ENCODE measurements at regions not wholly inside any gene's neighbourhood (a gene's known extent, or its start where the extent isn't known, plus 50 kb on each side); places are given as distances from the start of the nearest gene placed in this dataset.
"Not testable (repeated sequence)": the region's sequence is repeated elsewhere in the genome, so short reads cannot be mapped to it uniquely, and the experiment has no call there.

DNA sequence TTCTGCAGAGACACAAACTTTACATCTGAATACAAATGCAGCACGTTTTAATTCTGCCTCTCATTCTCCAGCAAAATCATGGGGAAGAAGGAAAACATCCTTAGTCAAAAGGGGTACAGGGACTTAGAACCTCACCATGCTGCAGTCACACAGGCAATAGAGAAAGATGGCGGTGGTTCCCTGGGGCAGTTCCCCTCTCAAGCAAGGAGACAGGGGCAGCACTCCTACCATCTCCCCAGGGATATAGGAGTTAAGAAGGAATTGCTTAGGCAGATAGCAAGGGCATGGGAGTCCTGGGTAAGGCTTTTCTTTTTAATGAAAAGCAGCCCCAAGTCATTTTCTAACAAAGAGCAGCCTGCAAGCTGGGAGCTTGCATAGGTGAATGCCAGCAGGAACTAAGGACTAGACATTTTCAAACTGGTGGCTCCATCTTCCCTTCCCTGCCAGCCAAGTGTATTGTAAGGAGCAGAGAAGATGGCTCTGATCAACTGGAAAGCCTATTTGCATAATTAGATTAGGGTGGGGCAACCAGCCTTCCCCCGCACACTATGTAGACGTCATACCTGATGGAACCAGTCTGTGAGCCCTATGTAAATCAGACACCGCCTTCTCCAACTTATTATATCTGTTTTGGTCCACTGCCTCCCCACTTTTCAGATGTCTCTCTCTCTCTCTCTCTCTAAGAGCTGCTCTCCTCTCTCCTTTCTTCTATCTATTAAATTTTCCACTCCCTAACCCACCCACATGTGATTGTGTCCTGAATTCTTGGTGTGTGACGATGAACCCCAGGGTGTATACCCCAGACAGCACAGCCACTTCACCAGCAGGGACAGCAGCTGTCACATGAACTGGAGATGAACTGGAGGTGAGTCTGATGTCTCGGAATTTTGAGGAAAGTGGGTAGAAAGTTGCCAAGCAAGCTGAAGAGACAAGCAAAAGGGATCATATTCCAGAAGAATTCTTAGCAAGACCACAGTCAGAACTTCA, 514.5 kb downstream of the IRS2 start:
- Mint-ChIP-seq H3K9me3 (no peaks in the 10 kb centered on the region), H3K4me1 (ENCODE audit: low read depth) (no peaks in the 10 kb centered on the region), H3K27ac (no peak overlapping the region), H3K27me3 (peaks cover 10% of the 10 kb centered on the region), H3K36me3 (ENCODE audit: low read depth) (no peaks in the 10 kb centered on the region), H3K4me3 (no peak overlapping the region)
- no peak overlapping the region for H3K27ac ChIP-seq (ENCODE audit: low read depth in 1 of 2, low read length in 2 of 2)
- ChIA-PET POLR2A (no interaction called here), CTCF (no interaction called here)
- intact Hi-C loops (cut with DNase I, micrococcal nuclease) = no loop called here
- H3K4me3 ChIP-seq (ENCODE audit: low read length) = no peak overlapping the region
- no peaks in the 10 kb centered on the region for H3K36me3 ChIP-seq (ENCODE audit: insufficient read depth, low read length)
- no peak for DNase-seq
- no peaks in the 10 kb centered on the region for H3K9me3 ChIP-seq (ENCODE audit: control insufficient read depth in 1 of 2, insufficient read depth in 1 of 2, low read length in 2 of 2)
- ATAC-seq (ENCODE audit: poor library complexity) = no peak
- TF ChIP-seq, protein P1, sequence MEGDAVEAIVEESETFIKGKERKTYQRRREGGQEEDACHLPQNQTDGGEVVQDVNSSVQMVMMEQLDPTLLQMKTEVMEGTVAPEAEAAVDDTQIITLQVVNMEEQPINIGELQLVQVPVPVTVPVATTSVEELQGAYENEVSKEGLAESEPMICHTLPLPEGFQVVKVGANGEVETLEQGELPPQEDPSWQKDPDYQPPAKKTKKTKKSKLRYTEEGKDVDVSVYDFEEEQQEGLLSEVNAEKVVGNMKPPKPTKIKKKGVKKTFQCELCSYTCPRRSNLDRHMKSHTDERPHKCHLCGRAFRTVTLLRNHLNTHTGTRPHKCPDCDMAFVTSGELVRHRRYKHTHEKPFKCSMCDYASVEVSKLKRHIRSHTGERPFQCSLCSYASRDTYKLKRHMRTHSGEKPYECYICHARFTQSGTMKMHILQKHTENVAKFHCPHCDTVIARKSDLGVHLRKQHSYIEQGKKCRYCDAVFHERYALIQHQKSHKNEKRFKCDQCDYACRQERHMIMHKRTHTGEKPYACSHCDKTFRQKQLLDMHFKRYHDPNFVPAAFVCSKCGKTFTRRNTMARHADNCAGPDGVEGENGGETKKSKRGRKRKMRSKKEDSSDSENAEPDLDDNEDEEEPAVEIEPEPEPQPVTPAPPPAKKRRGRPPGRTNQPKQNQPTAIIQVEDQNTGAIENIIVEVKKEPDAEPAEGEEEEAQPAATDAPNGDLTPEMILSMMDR (IDR thresholded peaks at IDR 0.05) = no peak
- H3K4me1 ChIP-seq (ENCODE audit: insufficient read depth, low read length) = no peaks in the 10 kb centered on the region
- peaks cover 0 to 2% of the 10 kb centered on the region in 2 experiments for H3K27me3 ChIP-seq (ENCODE audit: control insufficient read depth in 1 of 2, insufficient read depth in 2 of 2, low read length in 2 of 2)

DNA sequence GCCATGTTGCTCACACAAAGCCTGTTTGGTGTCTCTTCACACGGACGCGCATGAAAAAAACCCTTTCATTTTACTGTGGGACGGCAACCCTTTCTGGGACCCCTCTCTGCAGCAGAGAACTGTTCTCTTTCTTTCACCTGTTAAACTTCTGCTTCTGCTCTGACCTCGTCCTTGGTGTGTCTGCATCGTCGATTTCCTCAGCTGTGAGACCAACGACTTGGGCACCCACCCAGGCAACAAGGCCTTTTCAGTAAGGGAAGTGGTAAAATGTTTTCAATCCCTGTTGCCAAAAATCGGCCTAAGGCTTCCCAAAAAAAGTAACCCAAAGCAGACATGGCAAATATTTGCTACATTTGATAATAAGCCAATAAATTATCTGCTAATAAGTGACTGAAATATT, 515.3 kb downstream of the IRS2 start:
- DNase-seq (no peak), ATAC-seq (ENCODE audit: poor library complexity) (no peak)
- Mint-ChIP-seq H3K36me3 (ENCODE audit: low read depth) (no peaks in the 10 kb centered on the region), H3K4me1 (ENCODE audit: low read depth) (no peaks in the 10 kb centered on the region), H3K4me3 (no peak overlapping the region), H3K27ac (no peak overlapping the region), H3K27me3 (peaks cover 10% of the 10 kb centered on the region), H3K9me3 (no peaks in the 10 kb centered on the region)
- ChIA-PET CTCF (no interaction called here), POLR2A (no interaction called here)
- Histone ChIP-seq H3K9me3 (ENCODE audit: control insufficient read depth in 1 of 2, insufficient read depth in 1 of 2, low read length in 2 of 2) (no peaks in the 10 kb centered on the region), H3K4me3 (ENCODE audit: low read length) (no peak overlapping the region), H3K27me3 (ENCODE audit: control insufficient read depth in 1 of 2, insufficient read depth in 2 of 2, low read length in 2 of 2) (peaks cover 0 to 2% of the 10 kb centered on the region in 2 experiments), H3K4me1 (ENCODE audit: insufficient read depth, low read length) (no peaks in the 10 kb centered on the region), H3K27ac (ENCODE audit: low read depth in 1 of 2, low read length in 2 of 2) (no peak overlapping the region), H3K36me3 (ENCODE audit: insufficient read depth, low read length) (no peaks in the 10 kb centered on the region)
- intact Hi-C loops (cut with DNase I, micrococcal nuclease) = no loop called here
- TF ChIP-seq, protein P1 (IDR thresholded peaks at IDR 0.05) = no peak

DNA sequence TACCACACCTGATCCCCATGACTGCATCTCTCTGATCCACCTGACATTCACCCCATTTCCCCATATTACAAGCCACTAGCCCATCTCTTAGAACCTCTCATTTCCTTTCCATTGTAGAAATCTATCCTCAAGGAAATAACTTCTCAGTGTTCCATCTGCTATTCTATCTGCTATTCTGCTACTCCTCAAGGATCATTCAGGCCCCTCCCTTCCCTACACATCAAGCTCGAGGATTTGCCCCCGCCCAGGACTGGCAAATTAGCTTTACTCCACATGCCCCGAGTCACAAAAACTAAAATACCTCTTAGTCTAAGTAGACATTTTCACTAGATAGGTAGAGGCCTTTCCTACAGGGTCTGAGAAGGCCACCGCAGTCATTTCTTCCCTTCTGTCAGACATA, 517.0 kb downstream of the IRS2 start:
- H3K27me3 ChIP-seq (ENCODE audit: control insufficient read depth in 1 of 2, insufficient read depth in 2 of 2, low read length in 2 of 2); intact Hi-C loops (cut with DNase I, micrococcal nuclease); H3K4me1 Mint-ChIP-seq (ENCODE audit: low read depth); H3K4me1 ChIP-seq (ENCODE audit: insufficient read depth, low read length); H3K36me3 ChIP-seq (ENCODE audit: insufficient read depth, low read length); H3K9me3 Mint-ChIP-seq; H3K36me3 Mint-ChIP-seq (ENCODE audit: low read depth); H3K4me3 Mint-ChIP-seq; H3K27ac ChIP-seq (ENCODE audit: low read depth in 1 of 2, low read length in 2 of 2); ATAC-seq (ENCODE audit: poor library complexity); DNase-seq; CTCF ChIA-PET; H3K27ac Mint-ChIP-seq; H3K9me3 ChIP-seq (ENCODE audit: control insufficient read depth in 1 of 2, insufficient read depth in 1 of 2, low read length in 2 of 2); H3K4me3 ChIP-seq (ENCODE audit: low read length); POLR2A ChIA-PET: not testable (repeated sequence)
- H3K27me3 Mint-ChIP-seq = peaks cover 10% of the 10 kb centered on the region

DNA sequence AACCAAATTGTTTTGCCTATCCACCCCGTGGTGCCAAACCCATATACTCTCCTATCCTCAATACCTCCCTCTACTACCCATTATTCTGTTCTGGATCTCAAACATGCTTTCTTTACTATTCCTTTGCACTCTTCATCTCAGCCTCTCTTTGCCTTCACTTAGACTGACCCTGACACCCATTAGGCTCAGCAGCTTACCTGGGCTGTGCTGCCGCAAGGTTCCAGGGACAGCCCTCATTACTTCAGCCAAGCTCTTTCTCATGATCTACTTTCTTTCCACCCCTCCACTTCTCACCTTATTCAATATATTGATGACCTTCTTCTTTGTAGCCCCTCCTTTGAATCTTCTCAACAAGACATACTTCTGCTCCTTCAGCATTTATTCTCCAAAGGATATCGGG, 517.9 kb downstream of the IRS2 start:
- H3K27me3 Mint-ChIP-seq = peaks cover 10% of the 10 kb centered on the region
- H3K27me3 ChIP-seq (ENCODE audit: control insufficient read depth in 1 of 2, insufficient read depth in 2 of 2, low read length in 2 of 2); H3K4me3 ChIP-seq (ENCODE audit: low read length); intact Hi-C loops (cut with DNase I, micrococcal nuclease); H3K27ac Mint-ChIP-seq; H3K4me1 ChIP-seq (ENCODE audit: insufficient read depth, low read length); POLR2A ChIA-PET; CTCF ChIA-PET; H3K36me3 ChIP-seq (ENCODE audit: insufficient read depth, low read length); H3K4me3 Mint-ChIP-seq; H3K9me3 Mint-ChIP-seq; DNase-seq; H3K36me3 Mint-ChIP-seq (ENCODE audit: low read depth); H3K4me1 Mint-ChIP-seq (ENCODE audit: low read depth); H3K9me3 ChIP-seq (ENCODE audit: control insufficient read depth in 1 of 2, insufficient read depth in 1 of 2, low read length in 2 of 2); H3K27ac ChIP-seq (ENCODE audit: low read depth in 1 of 2, low read length in 2 of 2); ATAC-seq (ENCODE audit: poor library complexity): not testable (repeated sequence)

DNA sequence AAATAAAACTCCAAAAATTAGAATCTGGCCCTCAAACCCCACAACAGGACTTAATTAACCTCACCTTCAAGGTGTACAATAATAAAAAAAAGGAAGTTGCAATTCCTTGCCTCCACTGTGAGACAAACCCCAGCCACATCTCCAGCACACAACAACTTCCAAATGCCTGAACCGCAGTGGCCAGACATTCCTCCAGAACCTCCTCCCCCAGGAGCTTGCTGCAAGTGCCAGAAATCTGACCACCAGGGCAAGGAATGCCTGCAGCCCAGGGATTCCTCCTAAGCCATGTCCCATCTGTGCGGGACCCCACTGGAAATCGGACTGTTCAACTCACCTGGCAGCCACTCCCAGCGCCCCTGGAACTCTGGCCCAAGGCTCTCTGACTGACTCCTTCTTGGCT, 519.0 kb downstream of the IRS2 start:
- H3K9me3 ChIP-seq (ENCODE audit: control insufficient read depth in 1 of 2, insufficient read depth in 1 of 2, low read length in 2 of 2); H3K27ac ChIP-seq (ENCODE audit: low read depth in 1 of 2, low read length in 2 of 2); H3K4me1 ChIP-seq (ENCODE audit: insufficient read depth, low read length); H3K9me3 Mint-ChIP-seq; DNase-seq; H3K27ac Mint-ChIP-seq; POLR2A ChIA-PET; H3K4me3 ChIP-seq (ENCODE audit: low read length); H3K36me3 Mint-ChIP-seq (ENCODE audit: low read depth); H3K27me3 ChIP-seq (ENCODE audit: control insufficient read depth in 1 of 2, insufficient read depth in 2 of 2, low read length in 2 of 2); H3K36me3 ChIP-seq (ENCODE audit: insufficient read depth, low read length); H3K4me3 Mint-ChIP-seq; intact Hi-C loops (cut with DNase I, micrococcal nuclease); H3K4me1 Mint-ChIP-seq (ENCODE audit: low read depth); ATAC-seq (ENCODE audit: poor library complexity); CTCF ChIA-PET: not testable (repeated sequence)
- H3K27me3 Mint-ChIP-seq = peaks cover 10% of the 10 kb centered on the region

DNA sequence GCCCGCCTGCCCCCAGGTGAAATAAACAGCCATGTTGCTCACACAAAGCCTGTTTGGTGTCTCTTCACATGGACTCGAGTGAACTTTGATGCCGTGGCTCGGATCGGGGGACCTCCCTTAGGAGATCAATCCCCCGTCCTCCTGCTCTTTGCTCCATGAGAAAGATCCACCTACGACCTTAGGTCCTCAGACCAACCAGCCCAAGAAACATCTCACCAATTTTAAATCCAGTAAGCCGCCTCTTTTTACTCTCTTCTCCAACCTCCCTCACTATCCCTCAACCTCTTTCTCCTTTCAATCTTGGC, 521.0 kb downstream of the IRS2 start:
- H3K4me3 Mint-ChIP-seq; H3K27me3 ChIP-seq (ENCODE audit: control insufficient read depth in 1 of 2, insufficient read depth in 2 of 2, low read length in 2 of 2); H3K36me3 Mint-ChIP-seq (ENCODE audit: low read depth); CTCF ChIA-PET; H3K27ac Mint-ChIP-seq; POLR2A ChIA-PET; H3K4me3 ChIP-seq (ENCODE audit: low read length); H3K27ac ChIP-seq (ENCODE audit: low read depth in 1 of 2, low read length in 2 of 2); H3K4me1 Mint-ChIP-seq (ENCODE audit: low read depth); intact Hi-C loops (cut with DNase I, micrococcal nuclease); H3K9me3 Mint-ChIP-seq; ATAC-seq (ENCODE audit: poor library complexity); H3K36me3 ChIP-seq (ENCODE audit: insufficient read depth, low read length); H3K9me3 ChIP-seq (ENCODE audit: control insufficient read depth in 1 of 2, insufficient read depth in 1 of 2, low read length in 2 of 2); DNase-seq; H3K4me1 ChIP-seq (ENCODE audit: insufficient read depth, low read length): not testable (repeated sequence)
- H3K27me3 Mint-ChIP-seq = peaks cover 10% of the 10 kb centered on the region

Measured in CD4-positive, alpha-beta T cell (primary cell).